ENCODE measurements at regions not wholly inside any gene's neighbourhood (a gene's known extent, or its start where the extent isn't known, plus 50 kb on each side); places are given as distances from the start of the nearest gene placed in this dataset.

DNA sequence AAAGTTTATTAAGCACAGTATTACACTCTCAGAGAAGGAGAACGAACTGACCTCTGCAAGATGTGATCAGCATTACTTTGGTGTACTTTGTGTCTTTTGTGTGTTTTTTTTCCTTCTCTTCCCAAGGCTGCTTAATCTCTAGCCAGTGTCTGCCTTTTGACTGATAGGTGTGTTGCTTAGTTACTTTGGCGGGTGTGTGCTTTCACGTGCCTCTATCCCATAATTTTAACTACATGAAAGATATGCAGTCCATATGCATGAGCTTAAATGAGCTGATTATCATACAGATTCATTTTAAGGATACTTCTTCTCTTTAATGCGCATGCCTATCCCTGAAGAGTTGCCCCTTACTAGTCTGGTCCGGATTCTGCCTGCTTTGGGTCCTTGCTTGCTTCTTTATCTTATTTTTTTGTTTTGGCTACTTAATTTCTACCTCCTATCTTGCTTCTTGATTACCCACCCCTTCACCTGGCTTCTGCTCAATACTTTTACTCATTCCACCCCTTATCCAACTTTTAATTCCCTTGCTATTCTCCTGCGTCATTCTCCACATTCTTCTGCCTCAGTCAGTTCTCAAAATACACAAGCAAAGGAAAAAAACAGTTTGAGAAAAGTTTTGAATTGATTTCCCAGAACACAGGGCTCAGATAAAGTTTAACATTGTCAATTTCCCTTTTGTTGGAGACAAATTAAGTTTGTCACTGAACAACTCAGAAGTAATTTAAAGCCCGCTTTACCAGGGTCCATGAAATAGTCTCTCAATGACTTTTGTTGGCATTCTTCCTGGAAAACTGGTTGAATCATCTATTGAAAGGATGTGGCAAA lies 182.0 kb downstream of the TENT5D start:
- TF ChIP-seq, protein P1, sequence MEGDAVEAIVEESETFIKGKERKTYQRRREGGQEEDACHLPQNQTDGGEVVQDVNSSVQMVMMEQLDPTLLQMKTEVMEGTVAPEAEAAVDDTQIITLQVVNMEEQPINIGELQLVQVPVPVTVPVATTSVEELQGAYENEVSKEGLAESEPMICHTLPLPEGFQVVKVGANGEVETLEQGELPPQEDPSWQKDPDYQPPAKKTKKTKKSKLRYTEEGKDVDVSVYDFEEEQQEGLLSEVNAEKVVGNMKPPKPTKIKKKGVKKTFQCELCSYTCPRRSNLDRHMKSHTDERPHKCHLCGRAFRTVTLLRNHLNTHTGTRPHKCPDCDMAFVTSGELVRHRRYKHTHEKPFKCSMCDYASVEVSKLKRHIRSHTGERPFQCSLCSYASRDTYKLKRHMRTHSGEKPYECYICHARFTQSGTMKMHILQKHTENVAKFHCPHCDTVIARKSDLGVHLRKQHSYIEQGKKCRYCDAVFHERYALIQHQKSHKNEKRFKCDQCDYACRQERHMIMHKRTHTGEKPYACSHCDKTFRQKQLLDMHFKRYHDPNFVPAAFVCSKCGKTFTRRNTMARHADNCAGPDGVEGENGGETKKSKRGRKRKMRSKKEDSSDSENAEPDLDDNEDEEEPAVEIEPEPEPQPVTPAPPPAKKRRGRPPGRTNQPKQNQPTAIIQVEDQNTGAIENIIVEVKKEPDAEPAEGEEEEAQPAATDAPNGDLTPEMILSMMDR (conservative IDR thresholded peaks at IDR 0.05) = no peak
- TF ChIP-seq EZH2 (IDR thresholded peaks at IDR 0.05; ENCODE audit: low read depth) = no peak
